Tibial artery (tissue), 4 donors: ENCODE measurements at regions not wholly inside any gene's neighbourhood (a gene's known extent, or its start where the extent isn't known, plus 50 kb on each side); places are given as distances from the start of the nearest gene placed in this dataset.

ENCODE experiments used
- DNase-seq, 2 donors: peaks; one replicate each; pipeline ENCODE4 v3.0.0-alpha.2; 2019
- H3K27ac ChIP-seq, 2 donors: fragments of 200-600 bp; sonication (generic) in 1 of 2; 1 replicate in 1 of 2; 2 replicates in 1 of 2; pipeline ENCODE4 v1.5.1; 2018 to 2019; ENCODE audit warnings: mild to moderate bottlenecking in 1 of 2
- H3K27me3 ChIP-seq, 2 donors: fragments of 200-600 bp; sonication (generic) in 1 of 2; one replicate each; pipeline versions ENCODE4 v1.5.1 to v1.6.0; 2016 to 2019
- H3K36me3 ChIP-seq, 3 donors: fragments of 200-600 bp; sonication (generic) in 2 of 3; one replicate each; pipeline ENCODE4 v1.5.1; 2016 to 2019; ENCODE audit warnings: mild to moderate bottlenecking in 2 of 3
- H3K4me1 ChIP-seq, 4 donors: fragments of 200-600 bp; sonication (generic) in 2 of 4; 1 replicate in 3 of 4; 2 replicates in 1 of 4; pipeline ENCODE4 v1.5.1; 2016 to 2019
- H3K4me3 ChIP-seq, 2 donors: fragments of 200-600 bp; sonication (generic) in 1 of 2; 1 replicate in 1 of 2; 2 replicates in 1 of 2; pipeline ENCODE4 v1.5.1; 2018 to 2019; ENCODE audit warnings: mild to moderate bottlenecking in 2 of 2
- H3K9me3 ChIP-seq, 3 donors: fragments of 200-600 bp; sonication (generic) in 1 of 3; one replicate each; pipeline ENCODE4 v1.5.1; 2016 to 2019
- CTCF ChIP-seq, 2 experiments: fragments of 200-600 bp in 1 of 2; fragments of 450-650 bp in 1 of 2; IDR thresholded peaks; one replicate each; pipeline ENCODE4 v1.5.1; 2017 to 2019; ENCODE audit warnings: antibody characterized with exemption in 2 of 2, mild to moderate bottlenecking in 1 of 2, moderate library complexity in 1 of 2
- intact Hi-C: fragments of 100-400 bp; cut with DNase I; formaldehyde crosslinking; loops from one replicate; pipeline ENCODE4 v1.15.0; 2023; ENCODE audit warnings: low total_unique reads

- DNase-seq, result no peak
- Histone ChIP-seq H3K36me3 (no peaks in the 10 kb centered on the region), H3K9me3 (no peaks in the 10 kb centered on the region), H3K27me3 (no peaks in the 10 kb centered on the region), H3K4me3 (no peak overlapping the region), H3K27ac (no peak overlapping the region), H3K4me1 (no peaks in the 10 kb centered on the region)
- intact Hi-C loops, result no loop called here
- TF ChIP-seq CTCF (IDR thresholded peaks at IDR 0.05), result no peak
Observed at GRCh38 chr16:51431517-51432241, 280.6 kb upstream of the SALL1 start.

- Histone ChIP-seq H3K4me1 (no peaks in the 10 kb centered on the region), H3K27ac (no peak overlapping the region), H3K4me3 (no peak overlapping the region), H3K9me3 (no peaks in the 10 kb centered on the region), H3K27me3 (no peaks in the 10 kb centered on the region), H3K36me3 (no peaks in the 10 kb centered on the region)
- no peak for DNase-seq
- intact Hi-C loops, result no loop called here
- TF ChIP-seq CTCF (IDR thresholded peaks at IDR 0.05), result no peak
Observed at GRCh38 chr16:51430716-51431369, 279.8 kb upstream of the SALL1 start.

- intact Hi-C loops, result no loop called here
- DNase-seq, result no peak
- Histone ChIP-seq H3K27ac (no peak overlapping the region), H3K4me1 (no peaks in the 10 kb centered on the region), H3K4me3 (no peak overlapping the region), H3K36me3 (no peaks in the 10 kb centered on the region), H3K9me3 (no peaks in the 10 kb centered on the region), H3K27me3 (no peaks in the 10 kb centered on the region)
- no peak for TF ChIP-seq CTCF (IDR thresholded peaks at IDR 0.05)
Observed at GRCh38 chr16:51429041-51429440, 278.0 kb upstream of the SALL1 start.

GRCh38 chr16:51427085-51427484 is 276.0 kb upstream of the SALL1 start:
- intact Hi-C loops, result no loop called here
- H3K27ac ChIP-seq, result no peak overlapping the region
- DNase-seq, result no peak

GRCh38 chr16:51426276-51426675 is 275.2 kb upstream of the SALL1 start:
- no peaks in the 10 kb centered on the region for H3K27me3 ChIP-seq
- no peak overlapping the region for H3K4me3 ChIP-seq
- no peak overlapping the region for H3K27ac ChIP-seq
- intact Hi-C loops, result no loop called here
- DNase-seq, result no peak
- H3K36me3 ChIP-seq, result no peaks in the 10 kb centered on the region
- no peaks in the 10 kb centered on the region for H3K9me3 ChIP-seq
- TF ChIP-seq CTCF (IDR thresholded peaks at IDR 0.05), result no peak
- no peaks in the 10 kb centered on the region for H3K4me1 ChIP-seq

More at GRCh38 chr16:51427085-51427484, 276.0 kb upstream of the SALL1 start:
- Histone ChIP-seq H3K36me3 (no peaks in the 10 kb centered on the region), H3K9me3 (no peaks in the 10 kb centered on the region), H3K4me3 (no peak overlapping the region), H3K4me1 (no peaks in the 10 kb centered on the region), H3K27me3 (no peaks in the 10 kb centered on the region)
- TF ChIP-seq CTCF (IDR thresholded peaks at IDR 0.05), result no peak
